ENCODE measurements at regions not wholly inside any gene's neighbourhood (a gene's known extent, or its start where the extent isn't known, plus 50 kb on each side); places are given as distances from the start of the nearest gene placed in this dataset.

- no peaks in the 10 kb centered on the region for H3K4me1 Mint-ChIP-seq (ENCODE audit: low read depth)
- no peaks in the 10 kb centered on the region for H3K9me3 Mint-ChIP-seq
- no peaks in the 10 kb centered on the region for H3K36me3 Mint-ChIP-seq (ENCODE audit: low read depth)
- H3K27me3 Mint-ChIP-seq (ENCODE audit: low read depth), result peaks cover 2% of the 10 kb centered on the region
- no peak overlapping the region for H3K27ac Mint-ChIP-seq
- intact Hi-C loops (cut with micrococcal nuclease), result loop anchor here (2.0 kb wide), 1 partner anchor 431 kb away; no protein-coding TSS in a partner anchor
- no peak overlapping the region for H3K4me3 Mint-ChIP-seq
- DNase-seq, result no peak
- CTCF ChIA-PET, result interaction anchor here (0.5 kb wide), 1 partner anchor 217 kb away, joined by 6 read pairs; no protein-coding TSS in a partner anchor
Observed at GRCh38 chr2:156157670-156158069, 174.9 kb downstream of the NR4A2 start.

GRCh38 chr2:156156580-156156979 lies 175.9 kb downstream of the NR4A2 start:
- H3K27me3 Mint-ChIP-seq (ENCODE audit: low read depth), result no peaks in the 10 kb centered on the region
- H3K27ac Mint-ChIP-seq, result no peak overlapping the region
- CTCF ChIA-PET, result no interaction called here
- intact Hi-C loops (cut with micrococcal nuclease), result loop anchor here (2.0 kb wide), 1 partner anchor 432 kb away; no protein-coding TSS in a partner anchor
- H3K4me1 Mint-ChIP-seq (ENCODE audit: low read depth), result no peaks in the 10 kb centered on the region
- no peak for DNase-seq
- H3K36me3 Mint-ChIP-seq (ENCODE audit: low read depth), result no peaks in the 10 kb centered on the region
- H3K4me3 Mint-ChIP-seq, result no peak overlapping the region
- H3K9me3 Mint-ChIP-seq, result no peaks in the 10 kb centered on the region

- Mint-ChIP-seq H3K4me3 (no peak overlapping the region), H3K4me1 (ENCODE audit: low read depth) (no peaks in the 10 kb centered on the region), H3K27me3 (ENCODE audit: low read depth) (peaks cover 3% of the 10 kb centered on the region), H3K36me3 (ENCODE audit: low read depth) (no peaks in the 10 kb centered on the region), H3K9me3 (no peaks in the 10 kb centered on the region), H3K27ac (no peak overlapping the region)
- intact Hi-C loops (cut with micrococcal nuclease), result no loop called here
- DNase-seq, result no peak
- CTCF ChIA-PET, result no interaction called here
Observed at GRCh38 chr2:156155319-156155718, 177.2 kb downstream of the NR4A2 start.

GRCh38 chr2:156151351-156151750 lies 181.2 kb downstream of the NR4A2 start:
- CTCF ChIA-PET, result no interaction called here
- DNase-seq, result no peak
- Mint-ChIP-seq H3K4me1 (ENCODE audit: low read depth) (no peaks in the 10 kb centered on the region), H3K36me3 (ENCODE audit: low read depth) (no peaks in the 10 kb centered on the region), H3K4me3 (no peak overlapping the region), H3K27ac (no peak overlapping the region), H3K9me3 (no peaks in the 10 kb centered on the region), H3K27me3 (ENCODE audit: low read depth) (peaks cover 6% of the 10 kb centered on the region)
- intact Hi-C loops (cut with micrococcal nuclease), result no loop called here

- CTCF ChIA-PET, result interaction anchor here (0.6 kb wide), 1 partner anchor 346 kb away, joined by 3 read pairs; no protein-coding TSS in a partner anchor
- Mint-ChIP-seq H3K27me3 (ENCODE audit: low read depth) (peaks cover 9% of the 10 kb centered on the region), H3K4me1 (ENCODE audit: low read depth) (no peaks in the 10 kb centered on the region), H3K4me3 (no peak overlapping the region), H3K9me3 (no peaks in the 10 kb centered on the region), H3K36me3 (ENCODE audit: low read depth) (no peaks in the 10 kb centered on the region), H3K27ac (no peak overlapping the region)
- no peak for DNase-seq
- intact Hi-C loops (cut with micrococcal nuclease), result no loop called here
Observed at GRCh38 chr2:156147594-156148330, 184.8 kb downstream of the NR4A2 start.

- Mint-ChIP-seq H3K27ac (no peak overlapping the region), H3K4me1 (ENCODE audit: low read depth) (no peaks in the 10 kb centered on the region), H3K27me3 (ENCODE audit: low read depth) (peaks cover 9% of the 10 kb centered on the region), H3K36me3 (ENCODE audit: low read depth) (no peaks in the 10 kb centered on the region), H3K9me3 (no peaks in the 10 kb centered on the region), H3K4me3 (no peak overlapping the region)
- DNase-seq, result no peak
- CTCF ChIA-PET, result no interaction called here
- intact Hi-C loops (cut with micrococcal nuclease), result no loop called here
Observed at GRCh38 chr2:156145976-156146375, 186.5 kb downstream of the NR4A2 start.

- no peaks in the 10 kb centered on the region for H3K36me3 Mint-ChIP-seq (ENCODE audit: low read depth)
- no peaks in the 10 kb centered on the region for H3K9me3 Mint-ChIP-seq
- DNase-seq, result no peak
- H3K4me1 Mint-ChIP-seq (ENCODE audit: low read depth), result no peaks in the 10 kb centered on the region
- CTCF ChIA-PET, result interaction anchor here (0.5 kb wide), 1 partner anchor 15 kb away, joined by 4 read pairs; no protein-coding TSS in a partner anchor
- peaks cover 6% of the 10 kb centered on the region for H3K27me3 Mint-ChIP-seq (ENCODE audit: low read depth)
- intact Hi-C loops (cut with micrococcal nuclease), result no loop called here
- no peak overlapping the region for H3K27ac Mint-ChIP-seq
- H3K4me3 Mint-ChIP-seq, result no peak overlapping the region
Observed at GRCh38 chr2:156145469-156145868, 187.1 kb downstream of the NR4A2 start.

- H3K27me3 Mint-ChIP-seq (ENCODE audit: low read depth), result no peaks in the 10 kb centered on the region
Observed at GRCh38 chr2:156136566-156136965, 196.0 kb downstream of the NR4A2 start.

GRCh38 chr2:156134887-156135286 lies 197.6 kb downstream of the NR4A2 start:
- Mint-ChIP-seq H3K9me3 (peaks cover 2% of the 10 kb centered on the region), H3K4me1 (ENCODE audit: low read depth) (no peaks in the 10 kb centered on the region), H3K36me3 (ENCODE audit: low read depth) (no peaks in the 10 kb centered on the region), H3K27ac (no peak overlapping the region), H3K4me3 (no peak overlapping the region), H3K27me3 (ENCODE audit: low read depth) (peaks cover 1% of the 10 kb centered on the region)
- intact Hi-C loops (cut with micrococcal nuclease), result no loop called here
- CTCF ChIA-PET, result no interaction called here
- DNase-seq, result no peak

More at GRCh38 chr2:156136566-156136965, 196.0 kb downstream of the NR4A2 start:
- CTCF ChIA-PET, result no interaction called here
- H3K27ac Mint-ChIP-seq, result no peak overlapping the region
- intact Hi-C loops (cut with micrococcal nuclease), result no loop called here
- no peaks in the 10 kb centered on the region for H3K36me3 Mint-ChIP-seq (ENCODE audit: low read depth)
- DNase-seq, result no peak
- H3K4me1 Mint-ChIP-seq (ENCODE audit: low read depth), result no peaks in the 10 kb centered on the region
- H3K4me3 Mint-ChIP-seq, result no peak overlapping the region
- H3K9me3 Mint-ChIP-seq, result peaks cover 4% of the 10 kb centered on the region

- CTCF ChIA-PET, result no interaction called here
- Mint-ChIP-seq H3K36me3 (ENCODE audit: low read depth) (no peaks in the 10 kb centered on the region), H3K9me3 (no peaks in the 10 kb centered on the region), H3K4me1 (ENCODE audit: low read depth) (no peaks in the 10 kb centered on the region), H3K4me3 (no peak overlapping the region), H3K27ac (no peak overlapping the region), H3K27me3 (ENCODE audit: low read depth) (peaks cover 3% of the 10 kb centered on the region)
- no peak for DNase-seq
- intact Hi-C loops (cut with micrococcal nuclease), result no loop called here
Observed at GRCh38 chr2:156132941-156133340, 199.6 kb downstream of the NR4A2 start.

- H3K9me3 Mint-ChIP-seq, result no peaks in the 10 kb centered on the region
- CTCF ChIA-PET, result no interaction called here
- no peak overlapping the region for H3K27ac Mint-ChIP-seq
- no peak overlapping the region for H3K4me3 Mint-ChIP-seq
- DNase-seq, result no peak
- no peaks in the 10 kb centered on the region for H3K36me3 Mint-ChIP-seq (ENCODE audit: low read depth)
- intact Hi-C loops (cut with micrococcal nuclease), result no loop called here
- H3K4me1 Mint-ChIP-seq (ENCODE audit: low read depth), result no peaks in the 10 kb centered on the region
- peaks cover 3% of the 10 kb centered on the region for H3K27me3 Mint-ChIP-seq (ENCODE audit: low read depth)
Observed at GRCh38 chr2:156132130-156132529, 200.4 kb downstream of the NR4A2 start.

GRCh38 chr2:156129227-156129626 lies 203.3 kb downstream of the NR4A2 start:
- H3K9me3 Mint-ChIP-seq, result no peaks in the 10 kb centered on the region
- no peaks in the 10 kb centered on the region for H3K36me3 Mint-ChIP-seq (ENCODE audit: low read depth)
- H3K27me3 Mint-ChIP-seq (ENCODE audit: low read depth), result peaks cover 3% of the 10 kb centered on the region
- no peaks in the 10 kb centered on the region for H3K4me1 Mint-ChIP-seq (ENCODE audit: low read depth)
- DNase-seq, result no peak
- CTCF ChIA-PET, result interaction anchor here (0.6 kb wide), 1 partner anchor 12 kb away, joined by 3 read pairs; no protein-coding TSS in a partner anchor
- H3K27ac Mint-ChIP-seq, result no peak overlapping the region
- intact Hi-C loops (cut with micrococcal nuclease), result no loop called here
- no peak overlapping the region for H3K4me3 Mint-ChIP-seq

GRCh38 chr2:156125018-156125417 lies 207.5 kb downstream of the NR4A2 start:
- H3K4me1 Mint-ChIP-seq (ENCODE audit: low read depth), result no peaks in the 10 kb centered on the region
- peaks cover 3% of the 10 kb centered on the region for H3K27me3 Mint-ChIP-seq (ENCODE audit: low read depth)
- CTCF ChIA-PET, result no interaction called here
- intact Hi-C loops (cut with micrococcal nuclease), result no loop called here
- no peak overlapping the region for H3K27ac Mint-ChIP-seq
- no peak overlapping the region for H3K4me3 Mint-ChIP-seq
- no peaks in the 10 kb centered on the region for H3K9me3 Mint-ChIP-seq
- no peaks in the 10 kb centered on the region for H3K36me3 Mint-ChIP-seq (ENCODE audit: low read depth)
- DNase-seq, result no peak
